ENCODE measurements at regions not wholly inside any gene's neighbourhood (a gene's known extent, or its start where the extent isn't known, plus 50 kb on each side); places are given as distances from the start of the nearest gene placed in this dataset.
"Not testable (repeated sequence)": the region's sequence is repeated elsewhere in the genome, so short reads cannot be mapped to it uniquely, and the experiment has no call there.

DNA sequence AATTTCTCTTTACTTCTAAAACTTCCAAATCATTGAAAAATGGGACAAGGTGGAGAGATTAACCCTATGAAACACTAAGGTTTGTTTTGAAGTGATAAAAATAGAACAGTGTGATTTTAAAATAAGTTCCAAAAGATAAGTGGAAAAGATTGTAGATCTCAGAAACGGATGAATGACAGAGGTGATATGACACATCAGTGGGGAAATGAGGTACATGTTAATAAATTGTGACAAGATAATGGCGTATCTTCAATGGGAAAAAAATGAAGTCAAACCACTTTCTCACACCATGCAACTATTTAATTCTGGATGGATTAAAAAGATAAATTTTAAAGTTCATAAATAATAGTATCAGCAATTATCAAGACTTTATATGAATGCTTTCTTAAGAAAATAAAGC, 159.7 kb upstream of the VWC2 start:
- Mint-ChIP-seq H3K9me3 (ENCODE audit: unreplicated experiment) (no peaks in the 10 kb centered on the region), H3K4me1 (ENCODE audit: insufficient read depth, unreplicated experiment) (no peaks in the 10 kb centered on the region), H3K27ac (ENCODE audit: low read depth, unreplicated experiment) (no peak overlapping the region), H3K36me3 (ENCODE audit: insufficient read depth, unreplicated experiment) (no peaks in the 10 kb centered on the region), H3K4me3 (ENCODE audit: unreplicated experiment) (no peak overlapping the region), H3K27me3 (ENCODE audit: insufficient read depth, unreplicated experiment) (no peaks in the 10 kb centered on the region)
- ChIA-PET CTCF (interaction anchor here (0.7 kb wide), 1 partner anchor 725 kb away, joined by 3 read pairs; no protein-coding TSS in a partner anchor), POLR2A (no interaction called here)
- DNase-seq (ENCODE audit: unreplicated experiment): no peak
- no TSS peak for BruUV-seq (replicated peaks)
- TF ChIP-seq, protein P1, sequence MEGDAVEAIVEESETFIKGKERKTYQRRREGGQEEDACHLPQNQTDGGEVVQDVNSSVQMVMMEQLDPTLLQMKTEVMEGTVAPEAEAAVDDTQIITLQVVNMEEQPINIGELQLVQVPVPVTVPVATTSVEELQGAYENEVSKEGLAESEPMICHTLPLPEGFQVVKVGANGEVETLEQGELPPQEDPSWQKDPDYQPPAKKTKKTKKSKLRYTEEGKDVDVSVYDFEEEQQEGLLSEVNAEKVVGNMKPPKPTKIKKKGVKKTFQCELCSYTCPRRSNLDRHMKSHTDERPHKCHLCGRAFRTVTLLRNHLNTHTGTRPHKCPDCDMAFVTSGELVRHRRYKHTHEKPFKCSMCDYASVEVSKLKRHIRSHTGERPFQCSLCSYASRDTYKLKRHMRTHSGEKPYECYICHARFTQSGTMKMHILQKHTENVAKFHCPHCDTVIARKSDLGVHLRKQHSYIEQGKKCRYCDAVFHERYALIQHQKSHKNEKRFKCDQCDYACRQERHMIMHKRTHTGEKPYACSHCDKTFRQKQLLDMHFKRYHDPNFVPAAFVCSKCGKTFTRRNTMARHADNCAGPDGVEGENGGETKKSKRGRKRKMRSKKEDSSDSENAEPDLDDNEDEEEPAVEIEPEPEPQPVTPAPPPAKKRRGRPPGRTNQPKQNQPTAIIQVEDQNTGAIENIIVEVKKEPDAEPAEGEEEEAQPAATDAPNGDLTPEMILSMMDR (IDR thresholded peaks at IDR 0.05; ENCODE audit: unreplicated experiment): no peak
- intact Hi-C loops (cut with micrococcal nuclease): no loop called here

DNA sequence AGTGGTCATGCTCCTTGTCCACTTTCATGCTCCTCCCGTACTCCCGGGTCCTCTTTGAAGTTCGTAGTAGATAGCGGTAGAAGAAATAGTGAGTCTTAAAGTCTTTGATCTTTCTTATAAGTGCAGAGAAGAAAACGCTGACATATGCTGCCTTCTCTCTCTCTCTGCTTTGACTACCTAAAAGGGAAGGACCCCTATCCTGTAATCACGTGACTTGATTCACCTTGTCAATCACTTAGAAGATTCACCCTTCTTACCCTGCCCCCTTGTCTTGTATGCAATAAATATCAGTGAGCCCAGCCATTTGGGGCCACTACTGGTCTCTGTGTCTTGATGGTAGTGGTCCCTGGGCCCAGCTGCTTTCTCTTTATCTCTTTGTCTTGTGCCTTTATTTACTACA, 158.5 kb upstream of the VWC2 start:
- H3K27me3 Mint-ChIP-seq (ENCODE audit: insufficient read depth, unreplicated experiment); intact Hi-C loops (cut with micrococcal nuclease); H3K4me1 Mint-ChIP-seq (ENCODE audit: insufficient read depth, unreplicated experiment); H3K9me3 Mint-ChIP-seq (ENCODE audit: unreplicated experiment); DNase-seq (ENCODE audit: unreplicated experiment); POLR2A ChIA-PET; H3K27ac Mint-ChIP-seq (ENCODE audit: low read depth, unreplicated experiment); H3K4me3 Mint-ChIP-seq (ENCODE audit: unreplicated experiment); BruUV-seq (replicated peaks); H3K36me3 Mint-ChIP-seq (ENCODE audit: insufficient read depth, unreplicated experiment): not testable (repeated sequence)
- CTCF ChIA-PET: interaction anchor here (0.7 kb wide), 1 partner anchor 533 kb away, joined by 3 read pairs; no protein-coding TSS in a partner anchor

DNA sequence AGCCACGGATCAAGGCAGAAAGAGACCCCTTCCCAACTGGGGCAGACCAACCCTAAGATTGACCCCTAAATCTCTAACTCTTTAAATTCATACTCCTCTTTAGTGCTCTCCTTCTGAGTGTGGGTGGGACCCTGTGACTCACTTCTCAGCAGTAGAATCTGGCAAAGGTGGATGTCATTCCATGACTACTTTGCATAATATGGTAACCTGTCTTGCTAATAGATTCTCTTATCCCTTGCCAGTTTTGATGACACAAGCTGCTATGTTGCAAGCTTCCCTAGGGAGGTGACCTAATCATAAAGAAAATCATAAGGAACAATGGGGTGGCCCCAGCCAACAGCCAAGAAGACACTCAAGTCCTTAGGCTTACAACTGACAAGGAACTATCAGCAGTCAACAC, 155.4 kb upstream of the VWC2 start:
- intact Hi-C loops (cut with micrococcal nuclease): no loop called here
- no peaks in the 10 kb centered on the region for H3K36me3 Mint-ChIP-seq (ENCODE audit: insufficient read depth, unreplicated experiment)
- TF ChIP-seq, protein P1 (IDR thresholded peaks at IDR 0.05; ENCODE audit: unreplicated experiment): no peak
- peak; percentile 15 for DNase-seq (ENCODE audit: unreplicated experiment)
- CTCF ChIA-PET: no interaction called here
- H3K27ac Mint-ChIP-seq (ENCODE audit: low read depth, unreplicated experiment): no peak overlapping the region
- no peak overlapping the region for H3K4me3 Mint-ChIP-seq (ENCODE audit: unreplicated experiment)
- H3K27me3 Mint-ChIP-seq (ENCODE audit: insufficient read depth, unreplicated experiment): no peaks in the 10 kb centered on the region
- no peaks in the 10 kb centered on the region for H3K4me1 Mint-ChIP-seq (ENCODE audit: insufficient read depth, unreplicated experiment)
- POLR2A ChIA-PET: no interaction called here
- BruUV-seq (replicated peaks): no TSS peak
- peaks cover 8% of the 10 kb centered on the region for H3K9me3 Mint-ChIP-seq (ENCODE audit: unreplicated experiment)

DNA sequence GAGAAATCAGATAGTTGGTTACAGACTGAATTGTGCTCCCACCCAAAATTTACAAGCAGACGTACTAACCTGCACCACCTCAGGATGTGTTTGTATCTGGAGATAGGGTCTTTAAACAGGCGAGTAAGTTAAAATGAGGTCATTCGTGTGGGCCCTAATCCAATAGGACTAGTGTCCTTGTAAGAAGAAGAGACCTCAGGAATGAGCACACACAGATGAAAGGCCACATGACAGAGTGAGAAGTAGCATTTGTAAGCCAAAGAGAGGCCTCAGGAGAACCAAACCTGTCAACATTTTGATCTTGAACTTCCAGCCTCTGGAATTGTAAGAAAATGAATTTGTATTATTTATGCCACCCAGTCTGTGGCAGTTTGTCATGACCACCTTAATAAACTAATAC, 149.5 kb upstream of the VWC2 start:
- H3K9me3 Mint-ChIP-seq (ENCODE audit: unreplicated experiment): peaks cover 8% of the 10 kb centered on the region
- POLR2A ChIA-PET: no interaction called here
- H3K4me1 Mint-ChIP-seq (ENCODE audit: insufficient read depth, unreplicated experiment): no peaks in the 10 kb centered on the region
- no peaks in the 10 kb centered on the region for H3K27me3 Mint-ChIP-seq (ENCODE audit: insufficient read depth, unreplicated experiment)
- DNase-seq (ENCODE audit: unreplicated experiment): no peak
- no peak overlapping the region for H3K27ac Mint-ChIP-seq (ENCODE audit: low read depth, unreplicated experiment)
- no peaks in the 10 kb centered on the region for H3K36me3 Mint-ChIP-seq (ENCODE audit: insufficient read depth, unreplicated experiment)
- H3K4me3 Mint-ChIP-seq (ENCODE audit: unreplicated experiment): no peak overlapping the region
- TF ChIP-seq, protein P1 (IDR thresholded peaks at IDR 0.05; ENCODE audit: unreplicated experiment): no peak
- no TSS peak for BruUV-seq (replicated peaks)
- CTCF ChIA-PET: interaction anchor here (0.7 kb wide), 1 partner anchor 170 kb away, joined by 3 read pairs; no protein-coding TSS in a partner anchor
- intact Hi-C loops (cut with micrococcal nuclease): no loop called here

DNA sequence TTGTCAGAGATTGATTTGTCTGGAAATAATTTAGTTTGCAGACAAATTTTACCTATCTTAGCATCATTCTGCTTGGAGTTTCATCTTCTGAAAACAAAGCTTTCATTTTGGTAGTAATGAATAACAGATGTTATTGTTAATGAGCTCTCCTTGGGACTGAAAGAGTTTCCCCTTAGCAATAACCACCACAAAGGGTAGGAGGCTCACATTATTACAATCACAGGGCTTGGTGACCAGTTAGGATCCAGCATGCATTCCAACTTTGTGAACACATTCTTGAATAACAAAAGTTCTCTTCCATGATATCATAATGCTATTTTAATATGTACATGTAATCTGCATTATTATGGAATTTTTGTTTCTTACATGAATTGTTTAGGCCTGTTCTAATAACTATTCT, 148.8 kb upstream of the VWC2 start:
- H3K9me3 Mint-ChIP-seq (ENCODE audit: unreplicated experiment): peaks cover 8% of the 10 kb centered on the region
- no peak overlapping the region for H3K4me3 Mint-ChIP-seq (ENCODE audit: unreplicated experiment)
- ChIA-PET POLR2A (no interaction called here), CTCF (interaction anchor here (0.6 to 0.7 kb wide), 3 partner anchors 32 to 633 kb away, joined by 3 read pairs; no protein-coding TSS in a partner anchor)
- BruUV-seq (replicated peaks): no TSS peak
- no peaks in the 10 kb centered on the region for H3K27me3 Mint-ChIP-seq (ENCODE audit: insufficient read depth, unreplicated experiment)
- TF ChIP-seq, protein P1 (IDR thresholded peaks at IDR 0.05; ENCODE audit: unreplicated experiment): no peak
- H3K36me3 Mint-ChIP-seq (ENCODE audit: insufficient read depth, unreplicated experiment): no peaks in the 10 kb centered on the region
- DNase-seq (ENCODE audit: unreplicated experiment): no peak
- no peak overlapping the region for H3K27ac Mint-ChIP-seq (ENCODE audit: low read depth, unreplicated experiment)
- intact Hi-C loops (cut with micrococcal nuclease): no loop called here
- no peaks in the 10 kb centered on the region for H3K4me1 Mint-ChIP-seq (ENCODE audit: insufficient read depth, unreplicated experiment)

Data from MCF 10A (cell line).